CD4-positive, alpha-beta T cell treated with Interleukin-12 subunit alpha and Interleukin-12 subunit beta, for 1 hour (primary cell): ENCODE measurements at regions not wholly inside any gene's neighbourhood (a gene's known extent, or its start where the extent isn't known, plus 50 kb on each side); places are given as distances from the start of the nearest gene placed in this dataset.

ENCODE experiments used
- DNase-seq: peaks from one replicate; pipeline ENCODE4 v3.0.0-alpha.2; 2020

DNA sequence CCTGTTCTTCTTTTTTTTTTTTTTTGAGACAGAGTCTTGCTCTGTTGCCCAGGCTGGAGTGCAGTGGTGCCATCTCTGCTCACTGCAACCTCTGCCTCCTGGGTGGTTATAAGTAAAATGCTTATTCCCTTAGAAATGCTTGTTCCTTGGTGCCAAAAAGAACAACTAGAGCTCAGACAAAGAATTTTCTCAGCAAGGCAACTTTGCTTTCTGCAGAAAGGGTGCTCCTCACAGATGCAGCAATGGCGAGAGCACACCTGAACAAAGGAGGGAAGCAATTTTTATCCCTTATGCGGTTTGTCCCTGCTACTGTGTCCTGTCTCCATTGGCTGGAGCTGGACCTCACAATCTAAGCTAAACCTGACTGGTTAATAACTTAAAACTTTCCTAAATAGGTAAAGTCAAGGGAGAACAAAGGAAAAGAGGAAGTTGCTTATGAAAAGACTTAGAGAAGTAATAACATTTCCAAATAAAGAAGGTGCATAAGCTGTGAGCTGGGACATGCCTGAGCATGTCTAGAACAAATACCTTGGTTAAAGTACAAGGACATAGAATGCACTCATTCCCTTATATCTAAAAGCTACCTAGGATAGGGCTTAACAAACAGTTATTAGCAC is 90.0 kb upstream of the PRR5 start:
- no peak for DNase-seq

- no peak for DNase-seq
These were observed 91.9 kb upstream of the PRR5 start for GRCh38 chr22:44610071-44610470.

- no peak for DNase-seq
These were observed 92.5 kb upstream of the PRR5 start for GRCh38 chr22:44609400-44609988.

- DNase-seq: no peak
These were observed 93.2 kb upstream of the PRR5 start for GRCh38 chr22:44608597-44609399.

DNA sequence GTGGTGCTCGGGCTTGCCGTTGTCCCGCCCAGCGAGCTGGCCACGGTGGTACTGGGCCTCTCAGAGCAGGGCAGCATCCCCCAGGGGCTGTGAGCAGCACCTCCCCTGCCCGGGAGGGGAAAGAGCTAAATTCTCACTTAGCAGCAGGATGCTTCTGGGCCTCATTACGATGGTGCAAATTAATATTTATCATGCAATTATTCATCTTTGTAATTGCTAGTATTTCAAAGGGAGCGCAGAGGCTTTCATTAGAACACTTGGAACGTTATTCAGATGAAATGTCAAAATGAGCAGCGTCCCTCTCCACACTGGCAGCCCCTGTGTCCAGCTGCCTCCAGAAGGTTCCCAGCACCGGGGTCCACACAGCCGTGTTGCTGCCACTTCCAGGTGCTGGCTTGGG is 95.9 kb upstream of the PRR5 start:
- DNase-seq: no peak

DNA sequence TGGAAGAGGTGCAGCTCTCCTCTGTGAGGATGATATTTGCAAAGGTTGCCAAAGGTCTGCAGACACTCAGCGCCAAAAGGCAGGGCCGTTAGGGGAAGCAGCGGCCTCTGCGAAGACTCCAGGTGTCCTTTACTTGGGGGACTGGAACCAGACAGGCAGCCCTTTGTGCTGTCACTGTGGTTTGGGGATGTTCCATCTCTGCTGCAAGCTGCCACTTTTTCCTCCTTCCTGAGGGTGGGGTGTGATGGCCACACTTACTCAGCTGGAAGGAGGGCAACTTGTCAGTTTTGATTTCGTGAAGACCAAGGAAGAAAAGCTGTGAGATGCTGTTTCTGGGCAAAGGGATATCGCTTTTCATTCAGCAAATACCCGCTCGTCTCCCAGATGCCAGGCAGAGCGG is 96.5 kb upstream of the PRR5 start:
- DNase-seq: no peak

- DNase-seq: no peak
These were observed 97.0 kb upstream of the PRR5 start for GRCh38 chr22:44604991-44605390.

DNA sequence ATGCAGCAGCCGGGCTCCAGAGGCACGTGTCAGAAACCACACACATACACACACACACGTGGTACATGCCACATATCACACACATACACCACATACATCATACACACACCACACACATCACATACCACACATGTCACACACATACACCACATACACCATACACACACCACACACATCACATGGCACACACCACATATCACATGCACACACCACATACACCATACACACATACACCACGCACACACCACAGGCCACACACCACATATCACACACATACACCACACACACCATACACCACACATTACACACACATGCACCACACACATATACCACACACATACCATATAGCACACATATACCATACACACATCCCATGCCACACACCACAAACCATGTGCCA is 97.5 kb upstream of the PRR5 start:
- no peak for DNase-seq

- DNase-seq: no peak
These were observed 98.2 kb upstream of the PRR5 start for GRCh38 chr22:44603767-44604166.

DNA sequence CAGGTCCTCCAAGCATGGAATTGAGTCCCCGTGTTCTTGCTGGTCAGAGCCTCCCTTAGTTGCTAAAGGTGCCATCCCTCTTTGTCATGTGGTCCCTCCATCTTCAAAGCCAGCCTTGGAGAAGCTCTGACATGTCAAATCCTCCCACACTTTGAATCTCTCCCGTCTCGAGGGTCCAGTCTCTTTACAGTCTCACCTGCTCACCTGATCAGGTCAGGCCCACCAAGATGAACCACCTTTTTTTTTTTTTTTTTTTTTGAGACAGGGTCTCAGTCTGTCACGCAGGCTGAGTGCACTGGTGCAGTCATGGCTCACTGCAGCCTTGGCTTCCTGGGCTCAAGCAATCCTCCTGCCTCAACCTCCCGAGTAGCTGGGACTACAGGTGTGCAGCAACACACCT is 100.3 kb upstream of the PRR5 start:
- no peak for DNase-seq

- DNase-seq: no peak
These were observed 100.8 kb upstream of the PRR5 start for GRCh38 chr22:44601189-44601588.

- DNase-seq: no peak
These were observed 101.7 kb upstream of the PRR5 start for GRCh38 chr22:44600207-44600785.

DNA sequence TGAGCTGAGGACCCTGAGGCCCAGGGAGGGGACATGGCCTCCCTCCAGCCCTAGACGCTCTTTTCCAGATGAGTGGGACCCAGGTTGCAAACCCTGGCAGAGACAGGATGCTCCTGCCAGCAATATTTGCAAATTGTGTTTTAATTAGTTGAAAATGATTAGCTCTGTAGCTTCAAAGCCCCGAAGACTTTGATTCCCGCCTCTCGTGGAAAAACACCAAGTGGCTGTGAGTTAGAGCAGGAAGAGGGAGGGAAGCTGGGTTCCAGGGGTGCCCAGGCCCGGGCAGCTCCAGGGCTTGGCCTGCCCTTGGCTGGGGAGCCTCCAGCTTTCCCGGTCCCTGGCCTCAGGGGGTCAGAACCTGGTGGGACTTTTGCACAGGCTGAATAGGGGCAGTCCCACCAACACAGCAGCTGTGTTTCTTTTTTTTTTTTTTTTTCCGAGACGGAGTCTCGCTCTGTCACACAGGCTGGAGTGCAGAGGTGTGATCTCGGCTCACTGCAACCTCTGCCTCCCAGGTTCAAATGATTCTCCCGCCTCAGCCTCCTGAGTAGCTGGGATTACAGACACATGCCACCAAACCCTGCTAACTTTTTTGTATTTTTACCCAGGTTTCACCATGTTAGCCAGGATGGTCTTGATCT is 101.6 kb upstream of the RTL6 start:
- no peak for DNase-seq

- DNase-seq: no peak
These were observed 101.1 kb upstream of the RTL6 start for GRCh38 chr22:44599084-44599483.

- DNase-seq: no peak
These were observed 99.6 kb upstream of the RTL6 start for GRCh38 chr22:44597616-44598015.

GRCh38 chr22:44596396-44597125 is 98.5 kb upstream of the RTL6 start:
- no peak for DNase-seq

DNA sequence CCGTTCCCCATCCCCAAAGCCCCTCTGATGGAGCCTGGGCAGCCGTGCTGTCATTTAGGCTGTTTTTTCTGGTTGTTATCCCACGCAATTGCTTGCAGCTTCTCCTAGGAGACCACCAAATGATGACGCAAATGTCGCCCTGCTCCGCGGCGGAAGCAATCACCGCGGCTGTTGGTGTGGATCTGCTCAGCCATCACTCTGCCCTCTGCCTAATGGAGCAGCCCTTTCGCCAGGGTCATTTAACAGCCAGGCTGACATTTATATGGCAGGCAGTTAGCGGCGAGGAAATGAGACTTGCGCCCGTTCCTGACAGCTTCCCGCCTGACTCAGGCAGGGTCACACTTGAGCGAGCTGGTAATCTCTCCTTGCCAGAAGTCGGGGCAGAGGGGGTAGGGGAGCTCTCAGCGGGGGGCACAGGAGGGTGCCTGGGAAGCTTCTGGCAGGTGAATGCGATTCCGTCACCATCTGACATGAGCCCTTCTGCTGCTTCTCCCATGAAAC is 97.9 kb upstream of the RTL6 start:
- DNase-seq: no peak

- no peak for DNase-seq
These were observed 96.9 kb upstream of the RTL6 start for GRCh38 chr22:44594951-44595350.

- no peak for DNase-seq
These were observed 94.8 kb upstream of the RTL6 start for GRCh38 chr22:44592824-44593148.

DNA sequence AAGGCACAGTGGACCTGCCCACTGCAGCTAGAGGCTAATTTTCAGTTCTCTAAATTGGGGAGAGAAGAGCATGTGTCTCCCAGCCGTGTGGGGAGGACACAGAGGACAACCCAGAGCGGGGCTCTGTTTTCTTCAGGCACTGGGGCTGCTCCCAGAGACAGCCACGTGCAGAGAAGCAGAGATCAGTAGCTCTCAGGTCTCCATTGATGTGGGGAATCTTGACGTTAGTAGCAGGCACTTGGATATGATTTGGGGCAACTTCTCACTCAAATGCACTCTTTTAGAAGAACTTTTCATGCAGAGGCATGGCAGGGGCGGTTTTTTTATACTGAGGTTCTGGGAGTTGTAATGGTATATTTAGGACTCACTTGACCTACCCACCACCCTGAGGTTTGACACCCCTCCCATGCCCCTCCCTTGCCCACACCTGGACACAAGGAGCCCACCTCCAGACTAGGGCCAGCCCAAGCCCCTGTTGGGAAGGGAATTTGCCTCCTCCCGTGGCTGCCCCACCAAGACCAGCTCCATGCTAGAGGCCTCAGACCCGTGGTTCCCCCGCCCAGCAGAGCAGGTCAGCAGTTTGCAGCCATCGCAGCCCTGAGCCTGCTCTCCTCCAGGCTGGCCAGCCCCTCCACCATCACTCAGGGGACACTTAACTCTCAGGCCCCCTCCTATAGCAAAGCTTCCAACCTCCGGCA is 94.2 kb upstream of the RTL6 start:
- DNase-seq: no peak

DNA sequence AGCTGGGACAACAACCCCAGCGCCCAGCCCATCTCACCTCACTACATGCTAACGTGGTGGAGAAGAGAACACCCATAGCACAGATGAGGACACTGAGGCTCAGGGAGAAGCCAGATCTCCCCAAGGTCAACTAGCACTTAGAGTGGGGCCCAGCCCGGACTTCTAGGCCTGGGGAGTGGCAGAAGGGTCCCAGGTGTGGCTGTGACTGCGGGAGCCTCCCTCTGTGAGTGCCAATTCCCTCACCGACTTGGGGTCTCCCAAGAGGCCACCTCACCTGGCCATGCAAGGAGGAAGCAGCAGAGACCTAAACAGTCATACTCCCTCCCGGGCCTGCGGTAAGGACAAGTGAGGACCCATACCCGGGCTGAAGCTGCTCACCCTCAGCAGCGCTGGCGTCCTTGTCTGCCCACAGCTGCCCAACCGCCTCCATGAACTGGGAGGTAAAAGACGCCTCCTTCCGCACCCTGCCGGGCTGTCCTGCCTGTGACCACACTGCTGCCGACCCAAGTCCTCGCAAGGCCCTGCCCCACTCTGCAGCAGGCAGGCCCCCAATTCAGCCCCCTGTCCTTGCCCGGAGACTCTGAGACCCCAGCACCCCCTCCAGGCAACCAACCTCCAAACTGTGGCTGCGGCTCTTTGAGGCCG is 93.2 kb upstream of the RTL6 start:
- DNase-seq: no peak

DNA sequence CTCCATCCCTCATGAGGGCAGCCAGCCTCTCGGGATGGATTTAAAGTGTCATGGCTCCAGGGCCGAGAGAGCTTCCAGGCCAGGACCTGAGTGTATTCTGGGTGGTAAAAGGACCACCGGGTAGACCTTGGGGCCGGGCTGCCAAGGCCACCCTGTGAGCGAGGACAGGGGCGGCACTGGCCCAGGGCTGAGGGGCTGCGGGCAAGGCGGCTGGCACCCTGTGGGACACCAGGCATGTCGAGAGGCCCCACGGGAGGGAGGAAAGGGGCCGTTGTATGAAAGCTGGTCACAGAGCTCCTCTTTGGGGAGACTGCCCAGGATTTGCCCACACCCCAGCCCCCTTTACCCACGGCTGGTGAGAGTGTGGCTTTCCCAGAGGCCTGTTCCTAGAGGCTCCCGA is 92.3 kb upstream of the RTL6 start:
- no peak for DNase-seq
